GM13977 (cell line): ENCODE measurements at regions not wholly inside any gene's neighbourhood (a gene's known extent, or its start where the extent isn't known, plus 50 kb on each side); places are given as distances from the start of the nearest gene placed in this dataset.
"Not testable (repeated sequence)": the region's sequence is repeated elsewhere in the genome, so short reads cannot be mapped to it uniquely, and the experiment has no call there.

Experiments
- DNase-seq: peaks from one replicate; pipeline ENCODE4 v3.0.0; 2012; ENCODE audit warnings: low spot score
- in situ Hi-C: fragments of 300-500 bp; cut with MboI; formaldehyde crosslinking; loops from one replicate; pipeline ENCODE4 v1.12.0; 2022; ENCODE audit warnings: low sequenced_read_pairs, low pct_unique_long_range_greater_than_20kb, mixed read lengths, inconsistent platforms; ENCODE audit not compliant: unreplicated experiment
- TF ChIP-seq, protein P1 (sequence below): IDR thresholded peaks from 2 replicates; pipeline ENCODE4 v1.5.1; 2012; ENCODE audit warnings: mild to moderate bottlenecking, control low read depth; ENCODE audit not compliant: insufficient read depth; ENCODE audit errors: extremely low read depth, missing control alignments

DNA sequence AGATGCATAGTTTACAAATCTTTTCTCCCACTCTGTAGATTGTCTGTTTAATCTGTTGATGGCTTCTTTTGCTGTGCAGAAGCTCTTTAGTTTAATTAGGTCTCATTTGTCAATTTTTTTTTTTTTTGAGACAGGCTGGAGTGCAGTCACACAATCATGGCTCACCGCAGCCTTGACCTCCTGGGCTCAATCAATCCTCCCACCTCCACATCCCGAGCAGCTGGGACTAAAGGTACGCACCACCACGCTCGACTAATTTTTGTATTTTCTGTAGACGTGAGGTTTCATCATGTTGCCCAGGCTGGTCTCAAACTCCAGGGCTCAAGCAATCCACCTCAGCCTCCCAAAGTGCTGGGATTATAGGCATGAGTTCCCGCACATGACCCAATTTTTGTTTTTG, 1655.8 kb downstream of the REEP3 start:
- DNase-seq, result no peak
- in situ Hi-C loops, result no loop called here
- TF ChIP-seq, protein P1, sequence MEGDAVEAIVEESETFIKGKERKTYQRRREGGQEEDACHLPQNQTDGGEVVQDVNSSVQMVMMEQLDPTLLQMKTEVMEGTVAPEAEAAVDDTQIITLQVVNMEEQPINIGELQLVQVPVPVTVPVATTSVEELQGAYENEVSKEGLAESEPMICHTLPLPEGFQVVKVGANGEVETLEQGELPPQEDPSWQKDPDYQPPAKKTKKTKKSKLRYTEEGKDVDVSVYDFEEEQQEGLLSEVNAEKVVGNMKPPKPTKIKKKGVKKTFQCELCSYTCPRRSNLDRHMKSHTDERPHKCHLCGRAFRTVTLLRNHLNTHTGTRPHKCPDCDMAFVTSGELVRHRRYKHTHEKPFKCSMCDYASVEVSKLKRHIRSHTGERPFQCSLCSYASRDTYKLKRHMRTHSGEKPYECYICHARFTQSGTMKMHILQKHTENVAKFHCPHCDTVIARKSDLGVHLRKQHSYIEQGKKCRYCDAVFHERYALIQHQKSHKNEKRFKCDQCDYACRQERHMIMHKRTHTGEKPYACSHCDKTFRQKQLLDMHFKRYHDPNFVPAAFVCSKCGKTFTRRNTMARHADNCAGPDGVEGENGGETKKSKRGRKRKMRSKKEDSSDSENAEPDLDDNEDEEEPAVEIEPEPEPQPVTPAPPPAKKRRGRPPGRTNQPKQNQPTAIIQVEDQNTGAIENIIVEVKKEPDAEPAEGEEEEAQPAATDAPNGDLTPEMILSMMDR, result no peak

DNA sequence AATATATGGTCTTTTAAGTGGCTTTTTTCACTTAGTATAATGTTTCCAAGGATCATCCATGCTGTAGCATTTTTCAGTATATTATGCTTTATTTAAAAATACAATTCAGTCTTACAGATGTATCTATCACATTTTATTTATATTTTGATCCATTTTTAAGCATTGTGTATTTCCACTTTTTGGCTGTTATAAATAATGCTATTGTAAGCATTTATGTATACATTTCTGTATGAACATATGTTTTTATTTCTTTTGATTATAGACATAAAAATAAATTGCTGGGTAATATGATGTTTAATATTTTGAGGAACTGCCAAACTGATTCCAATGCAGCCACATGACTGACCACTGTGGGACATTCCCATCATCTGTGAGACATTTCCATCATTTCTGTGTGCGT, 1662.0 kb downstream of the REEP3 start:
- DNase-seq, result no peak
- TF ChIP-seq, protein P1, result no peak
- in situ Hi-C loops, result no loop called here

DNA sequence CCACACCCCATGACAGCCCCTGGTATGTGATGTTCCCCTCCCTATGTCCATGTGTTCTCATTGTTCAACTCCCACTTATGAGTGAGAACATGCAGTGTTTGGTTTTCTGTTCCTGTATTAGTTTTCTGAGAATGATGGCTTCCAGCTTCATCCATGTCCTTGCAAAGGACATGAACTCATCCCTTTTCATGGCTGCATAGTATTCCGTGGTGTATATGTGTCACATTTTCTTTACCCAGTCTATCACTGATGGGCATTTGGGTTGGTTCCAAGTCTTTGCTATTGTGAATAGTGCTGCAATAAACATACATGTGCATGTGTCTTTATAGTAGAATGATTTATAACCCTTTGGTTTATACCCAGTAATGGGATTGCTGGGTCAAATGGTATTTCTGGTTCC, 1665.5 kb downstream of the REEP3 start:
- in situ Hi-C loops, DNase-seq: not testable (repeated sequence)

DNA sequence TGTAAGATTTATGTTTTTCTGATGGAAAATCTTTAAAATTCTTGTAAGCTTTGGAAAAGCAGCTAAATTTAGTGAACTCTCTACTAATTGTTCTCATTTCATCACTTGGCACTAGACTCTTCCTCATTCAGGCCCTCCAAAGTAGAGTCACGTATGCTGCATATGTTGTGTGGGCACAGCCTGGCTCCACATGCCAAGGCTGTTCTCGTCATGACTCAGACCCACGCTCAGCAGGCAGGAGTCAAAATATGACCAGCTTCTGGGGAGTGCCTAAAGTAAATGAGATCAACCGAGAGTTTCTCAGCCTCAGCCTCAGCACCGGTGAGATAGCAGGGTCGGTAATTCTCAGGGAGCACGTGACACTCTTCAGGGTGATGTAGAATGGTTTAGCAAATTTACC, 1672.9 kb downstream of the REEP3 start:
- no peak for DNase-seq
- TF ChIP-seq, protein P1, result no peak
- in situ Hi-C loops, result no loop called here

DNA sequence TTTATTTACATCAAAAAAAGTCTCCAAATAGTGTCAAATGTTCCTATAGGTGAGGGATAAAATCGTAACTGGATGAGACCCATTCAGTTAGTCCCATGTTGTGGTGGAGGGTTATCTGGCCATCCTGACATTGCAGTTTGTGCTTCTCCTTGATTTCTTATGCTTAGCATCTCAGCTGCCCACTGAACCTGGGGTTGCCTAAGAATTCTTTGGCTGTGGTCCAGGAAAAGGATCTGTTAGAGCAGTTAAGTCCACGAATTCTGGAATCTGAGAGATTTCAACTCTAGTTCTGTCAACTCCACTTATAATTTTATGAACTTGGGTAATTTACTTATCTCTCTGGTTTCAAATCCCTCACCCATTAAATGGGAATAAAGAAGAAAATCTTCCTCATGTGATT, 1673.4 kb downstream of the REEP3 start:
- DNase-seq, result no peak
- in situ Hi-C loops, result no loop called here
- TF ChIP-seq, protein P1, result no peak

DNA sequence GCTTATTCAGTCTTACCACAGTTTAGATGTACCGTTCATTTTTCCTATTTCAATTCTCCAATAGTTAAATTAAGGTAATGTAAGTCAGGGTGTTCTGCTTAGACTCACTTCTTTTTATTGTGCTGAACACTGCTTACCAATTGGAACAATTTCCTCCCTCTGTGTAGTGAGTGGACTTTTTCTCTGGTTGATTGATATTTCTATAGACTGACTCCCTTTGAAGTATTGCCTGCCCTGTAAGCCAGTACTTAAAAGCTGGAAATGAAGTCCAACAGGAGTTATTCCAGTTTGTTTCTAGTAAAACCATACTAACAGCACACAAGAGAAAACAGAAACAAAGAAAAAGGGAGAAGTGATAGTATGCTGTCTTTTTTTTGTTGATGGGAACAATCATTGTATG, 1674.9 kb downstream of the REEP3 start:
- TF ChIP-seq, protein P1, result no peak
- in situ Hi-C loops, result no loop called here
- no peak for DNase-seq

DNA sequence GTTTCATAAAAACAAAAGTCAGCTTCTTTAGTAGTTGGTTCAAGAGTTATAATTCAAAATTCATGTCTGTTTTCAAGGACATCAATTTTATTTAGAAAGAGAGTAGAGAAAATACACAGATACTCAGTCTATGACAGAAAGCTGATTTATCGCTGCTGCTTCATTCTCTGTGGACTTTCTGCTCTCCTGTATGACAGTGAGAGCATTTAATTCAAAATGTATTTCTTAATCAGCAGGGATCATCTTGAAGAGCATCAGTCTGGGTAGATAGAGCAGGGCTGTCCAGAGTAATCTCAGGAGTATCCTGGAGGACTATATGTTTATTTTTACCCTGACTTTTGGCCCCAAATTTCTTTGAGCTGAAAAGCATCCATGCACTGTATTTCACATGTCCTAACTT, 1676.7 kb downstream of the REEP3 start:
- TF ChIP-seq, protein P1, result no peak
- DNase-seq, result no peak
- in situ Hi-C loops, result no loop called here

DNA sequence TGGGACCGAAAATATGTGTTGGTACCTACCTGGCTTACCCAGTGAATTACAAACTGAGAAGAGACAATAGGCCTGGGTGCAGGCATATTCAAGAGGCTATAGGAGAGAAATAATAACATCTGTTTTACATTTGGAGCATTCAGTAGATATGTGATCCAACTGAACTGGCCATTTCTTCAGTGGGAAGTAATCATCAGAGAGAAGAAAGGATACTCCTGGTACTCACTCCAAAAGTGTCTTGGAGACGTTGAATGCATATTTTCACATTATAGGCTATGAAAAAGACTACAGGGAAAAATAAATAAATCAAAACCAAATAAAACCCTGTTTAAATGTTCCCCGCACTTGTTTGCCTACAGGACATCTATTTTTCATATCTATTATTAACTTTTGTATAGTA, 1680.3 kb downstream of the REEP3 start:
- TF ChIP-seq, protein P1, result no peak
- no peak for DNase-seq
- in situ Hi-C loops, result no loop called here
